Fibroblast of lung (primary cell): ENCODE measurements at regions not wholly inside any gene's neighbourhood (a gene's known extent, or its start where the extent isn't known, plus 50 kb on each side); places are given as distances from the start of the nearest gene placed in this dataset.
A peak's percentile ranks its signal among the peaks of the same experiment; 100 is the strongest.

Experiments used
- DNase-seq, 2 donors: peaks; one replicate each; pipeline versions ENCODE4 v3.0.0 to v3.0.0-alpha.2; 2010; ENCODE audit warnings: low read depth in 2 of 2
- H2AFZ ChIP-seq: 2 replicates; pipeline ENCODE4 v1.5.1; 2012; ENCODE audit warnings: low read length, control low read depth, inconsistent platforms
- H3K27ac ChIP-seq: 2 replicates; pipeline ENCODE4 v1.5.1; 2011; ENCODE audit warnings: low read length, control low read depth; ENCODE audit not compliant: insufficient read depth
- H3K27me3 ChIP-seq: 2 replicates; pipeline ENCODE4 v1.5.1; 2011; ENCODE audit warnings: mild to moderate bottlenecking, low read length; ENCODE audit not compliant: control insufficient read depth, insufficient read depth
- H3K36me3 ChIP-seq: 2 replicates; pipeline ENCODE4 v1.5.1; 2011; ENCODE audit warnings: low read length; ENCODE audit not compliant: control insufficient read depth, insufficient read depth
- H3K4me1 ChIP-seq: 2 replicates; pipeline ENCODE4 v1.5.1; 2011; ENCODE audit warnings: low read length; ENCODE audit not compliant: control insufficient read depth, insufficient read depth; ENCODE audit errors: extremely low read depth
- H3K4me2 ChIP-seq: 2 replicates; pipeline ENCODE4 v1.5.1; 2011; ENCODE audit warnings: low read length, control low read depth; ENCODE audit not compliant: insufficient read depth; ENCODE audit errors: extremely low read depth
- H3K4me3 ChIP-seq, 4 experiments: fragments of 200-600 bp in 1 of 4; sonication (generic) in 1 of 4; replicated peaks in 1 of 4; 2 replicates each; pipeline ENCODE4 v1.5.1; 2011 to 2016; ENCODE audit warnings: low read length in 4 of 4, low read depth in 3 of 4, mild to moderate bottlenecking in 3 of 4, control low read depth in 2 of 4, inconsistent platforms in 1 of 4, mixed read lengths in 1 of 4; ENCODE audit not compliant: insufficient read depth in 1 of 4; ENCODE audit errors: control extremely low read depth in 1 of 4
- H3K79me2 ChIP-seq: 2 replicates; pipeline ENCODE4 v1.5.1; 2012; ENCODE audit warnings: mild to moderate bottlenecking, low read length, inconsistent platforms; ENCODE audit not compliant: control insufficient read depth, insufficient read depth
- H3K9ac ChIP-seq: 2 replicates; pipeline ENCODE4 v1.5.1; 2011; ENCODE audit warnings: mild to moderate bottlenecking, low read length, control low read depth; ENCODE audit not compliant: insufficient read depth
- H3K9me3 ChIP-seq: 2 replicates; pipeline ENCODE4 v1.5.1; 2012; ENCODE audit warnings: low read depth, low read length; ENCODE audit not compliant: control insufficient read depth, insufficient read depth
- H4K20me1 ChIP-seq: 2 replicates; pipeline ENCODE4 v1.5.1; 2011; ENCODE audit warnings: low read length; ENCODE audit not compliant: control insufficient read depth, insufficient read depth; ENCODE audit errors: extremely low read depth
- EZH2 ChIP-seq: IDR thresholded peaks from 2 replicates; pipeline ENCODE4 v1.5.1; 2012; ENCODE audit warnings: low read length, control low read depth, mild to moderate bottlenecking; ENCODE audit errors: missing control alignments
- TF ChIP-seq, protein P1 (sequence below), 2 donors: IDR thresholded peaks in 1 of 2; conservative IDR thresholded peaks in 1 of 2; 1 replicate in 1 of 2; 2 replicates in 1 of 2; pipeline ENCODE4 v1.5.1; 2011 to 2012; ENCODE audit warnings: low read length in 2 of 2, control low read depth in 1 of 2, inconsistent platforms in 1 of 2, low read depth in 1 of 2, mild to moderate bottlenecking in 1 of 2

DNA sequence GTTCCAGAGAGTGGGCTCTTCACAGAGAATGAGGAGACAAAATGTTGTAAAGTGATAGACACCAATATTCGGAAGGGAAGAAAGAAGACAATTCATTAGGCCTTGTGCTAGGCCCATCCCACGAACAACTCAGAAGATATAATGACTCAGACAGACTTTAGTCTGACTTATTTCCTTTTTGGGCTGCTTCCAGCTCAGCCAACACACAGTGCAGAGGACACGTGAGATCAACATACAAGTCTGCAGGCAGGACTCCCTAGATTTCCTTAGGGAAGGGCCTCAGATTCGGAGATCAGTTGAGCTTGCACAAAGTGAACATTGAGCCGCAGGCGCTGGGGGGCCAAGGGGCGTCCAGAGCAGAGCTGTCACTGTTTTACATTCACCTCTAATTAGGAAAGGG lies 290.7 kb upstream of the TENM3 start:
- Histone ChIP-seq H2AFZ (no peak overlapping the region), H3K4me2 (no peak overlapping the region), H3K27me3 (no peaks in the 10 kb centered on the region), H3K4me3 (no peak overlapping the region), H4K20me1 (no peaks in the 10 kb centered on the region), H3K36me3 (no peaks in the 10 kb centered on the region), H3K9ac (no peak overlapping the region), H3K4me1 (peaks cover 3% of the 10 kb centered on the region), H3K79me2 (no peaks in the 10 kb centered on the region), H3K27ac (no peak overlapping the region), H3K9me3 (no peaks in the 10 kb centered on the region)
- TF ChIP-seq, protein P1, sequence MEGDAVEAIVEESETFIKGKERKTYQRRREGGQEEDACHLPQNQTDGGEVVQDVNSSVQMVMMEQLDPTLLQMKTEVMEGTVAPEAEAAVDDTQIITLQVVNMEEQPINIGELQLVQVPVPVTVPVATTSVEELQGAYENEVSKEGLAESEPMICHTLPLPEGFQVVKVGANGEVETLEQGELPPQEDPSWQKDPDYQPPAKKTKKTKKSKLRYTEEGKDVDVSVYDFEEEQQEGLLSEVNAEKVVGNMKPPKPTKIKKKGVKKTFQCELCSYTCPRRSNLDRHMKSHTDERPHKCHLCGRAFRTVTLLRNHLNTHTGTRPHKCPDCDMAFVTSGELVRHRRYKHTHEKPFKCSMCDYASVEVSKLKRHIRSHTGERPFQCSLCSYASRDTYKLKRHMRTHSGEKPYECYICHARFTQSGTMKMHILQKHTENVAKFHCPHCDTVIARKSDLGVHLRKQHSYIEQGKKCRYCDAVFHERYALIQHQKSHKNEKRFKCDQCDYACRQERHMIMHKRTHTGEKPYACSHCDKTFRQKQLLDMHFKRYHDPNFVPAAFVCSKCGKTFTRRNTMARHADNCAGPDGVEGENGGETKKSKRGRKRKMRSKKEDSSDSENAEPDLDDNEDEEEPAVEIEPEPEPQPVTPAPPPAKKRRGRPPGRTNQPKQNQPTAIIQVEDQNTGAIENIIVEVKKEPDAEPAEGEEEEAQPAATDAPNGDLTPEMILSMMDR (conservative IDR thresholded peaks at IDR 0.05 in 1 of 2, IDR thresholded peaks at IDR 0.05 in 1 of 2; ENCODE audit: low read depth in 1 of 2, low read length in 2 of 2), result no peak
- TF ChIP-seq EZH2, result no peak
- peak; percentile 89 to 98 for DNase-seq

DNA sequence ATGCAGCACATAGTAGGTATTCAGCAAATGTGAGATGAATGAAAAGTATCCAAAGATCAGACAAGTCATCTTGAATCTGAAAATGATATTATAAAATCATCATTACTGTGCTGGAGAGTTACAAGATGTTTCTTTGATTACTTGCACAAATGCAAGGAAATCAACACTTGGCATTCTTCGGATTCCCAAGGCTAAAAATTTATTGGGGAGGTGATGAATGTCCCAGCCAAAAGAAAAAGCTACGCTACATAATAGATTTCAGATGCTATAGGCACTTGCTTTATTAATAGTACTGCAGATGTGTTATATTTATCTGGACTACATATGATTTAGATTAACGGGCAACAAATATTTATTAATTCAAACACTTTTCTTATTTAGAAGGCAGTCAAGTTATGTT lies 286.7 kb upstream of the TENM3 start:
- Histone ChIP-seq H3K79me2 (no peaks in the 10 kb centered on the region), H3K9ac (no peak overlapping the region), H3K4me1 (peaks cover 3% of the 10 kb centered on the region), H3K4me3 (no peak overlapping the region), H3K36me3 (no peaks in the 10 kb centered on the region), H3K9me3 (no peaks in the 10 kb centered on the region), H2AFZ (no peak overlapping the region), H3K4me2 (no peak overlapping the region), H4K20me1 (no peaks in the 10 kb centered on the region), H3K27ac (no peak overlapping the region), H3K27me3 (no peaks in the 10 kb centered on the region)
- DNase-seq, result peak in 1 of 2 donors; percentile 42
- TF ChIP-seq EZH2, result no peak
- TF ChIP-seq, protein P1 (conservative IDR thresholded peaks at IDR 0.05 in 1 of 2, IDR thresholded peaks at IDR 0.05 in 1 of 2; ENCODE audit: low read depth in 1 of 2, low read length in 2 of 2), result no peak

DNA sequence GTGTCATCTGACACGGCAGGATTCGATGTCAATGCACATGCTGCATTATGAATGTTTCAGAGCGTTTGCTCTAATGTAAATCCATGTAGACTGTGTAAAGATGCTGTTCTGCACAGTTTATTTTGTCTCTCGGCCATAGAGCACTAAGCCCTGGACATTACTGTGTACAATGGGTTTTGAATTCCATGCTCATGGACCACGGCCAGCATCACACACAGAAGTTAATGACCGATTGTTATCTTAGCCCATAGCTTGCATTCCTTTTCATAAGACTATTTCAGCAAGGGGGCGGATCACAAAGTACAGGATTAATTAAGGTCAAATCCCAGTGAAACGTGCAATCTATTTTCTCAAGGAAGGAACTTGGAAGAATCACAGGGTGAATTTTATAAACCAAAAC lies 286.1 kb upstream of the TENM3 start:
- Histone ChIP-seq H4K20me1 (no peaks in the 10 kb centered on the region), H3K4me3 (no peak overlapping the region), H3K27me3 (no peaks in the 10 kb centered on the region), H3K4me1 (peaks cover 3% of the 10 kb centered on the region), H3K36me3 (no peaks in the 10 kb centered on the region), H3K9ac (no peak overlapping the region), H2AFZ (no peak overlapping the region), H3K9me3 (no peaks in the 10 kb centered on the region), H3K79me2 (no peaks in the 10 kb centered on the region), H3K27ac (no peak overlapping the region), H3K4me2 (peak overlapping the region; percentile 70)
- TF ChIP-seq, protein P1 (conservative IDR thresholded peaks at IDR 0.05 in 1 of 2, IDR thresholded peaks at IDR 0.05 in 1 of 2; ENCODE audit: low read depth in 1 of 2, low read length in 2 of 2), result no peak
- DNase-seq, result peak; percentile 73 to 97
